Common myeloid progenitor, CD34-positive (primary cell): ENCODE measurements at regions not wholly inside any gene's neighbourhood (a gene's known extent, or its start where the extent isn't known, plus 50 kb on each side); places are given as distances from the start of the nearest gene placed in this dataset.

Source experiments
- CTCF ChIA-PET: fragments of 350-600 bp; sonication (Branson Sonifier 250); formaldehyde crosslinking; loops from one replicate; lab custom pipeline; 2021; ENCODE audit warnings: antibody characterized with exemption; lab: Charles Lee
- POLR2A ChIA-PET: fragments of 350-600 bp; sonication (Branson Sonifier 250); formaldehyde crosslinking; loops from one replicate; lab custom pipeline; 2021; ENCODE audit warnings: antibody characterized with exemption; lab: Charles Lee
- DNase-seq, 3 donors: peaks; one replicate each; pipeline versions ENCODE4 v3.0.0 to v3.0.0-alpha.2; 2013
- H3K27ac ChIP-seq, 2 experiments: 1 replicate in 1 of 2; 2 replicates in 1 of 2; pipeline ENCODE4 v1.7.0; 2013; ENCODE audit warnings: inconsistent platforms in 2 of 2, low read length in 2 of 2, mild to moderate bottlenecking in 2 of 2, low read depth in 1 of 2, moderate library complexity in 1 of 2; ENCODE audit not compliant: severe bottlenecking in 2 of 2, insufficient read depth in 1 of 2, poor library complexity in 1 of 2
- H3K27me3 ChIP-seq, 5 experiments: replicated peaks in 2 of 5; 1 replicate in 3 of 5; 2 replicates in 2 of 5; pipeline versions ENCODE4 v1.6.1 to v1.7.0; 2013; ENCODE audit warnings: low read length in 4 of 5, mild to moderate bottlenecking in 2 of 5, moderate library complexity in 2 of 5, inconsistent platforms in 1 of 5; ENCODE audit not compliant: insufficient read depth in 5 of 5, control insufficient read depth in 4 of 5
- H3K36me3 ChIP-seq, 4 experiments: 1 replicate in 2 of 4; 2 replicates in 2 of 4; pipeline versions ENCODE4 v1.6.1 to v1.7.0; 2013; ENCODE audit warnings: low read length in 3 of 4, control low read depth in 1 of 4, mild to moderate bottlenecking in 1 of 4; ENCODE audit not compliant: control insufficient read depth in 4 of 4, insufficient read depth in 4 of 4
- H3K4me1 ChIP-seq, 4 experiments: 1 replicate in 3 of 4; 2 replicates in 1 of 4; pipeline versions ENCODE4 v1.6.1 to v1.7.1; 2013; ENCODE audit warnings: low read length in 3 of 4, mild to moderate bottlenecking in 3 of 4, control low read depth in 1 of 4, inconsistent platforms in 1 of 4, moderate library complexity in 1 of 4; ENCODE audit not compliant: control insufficient read depth in 4 of 4, insufficient read depth in 4 of 4; ENCODE audit errors: control extremely low read depth in 1 of 4
- H3K4me3 ChIP-seq, 7 experiments: 1 replicate in 4 of 7; 2 replicates in 3 of 7; pipeline versions ENCODE4 v1.5.1 to v1.7.0; 2013; ENCODE audit warnings: mild to moderate bottlenecking in 7 of 7, low read length in 6 of 7, moderate library complexity in 6 of 7, inconsistent platforms in 2 of 7, low read depth in 2 of 7, control low read depth in 1 of 7; ENCODE audit not compliant: insufficient read depth in 4 of 7, control insufficient read depth in 1 of 7; ENCODE audit errors: extremely low read depth in 1 of 7
- H3K9me3 ChIP-seq, 5 experiments: 1 replicate in 4 of 5; 2 replicates in 1 of 5; pipeline versions ENCODE4 v1.6.1 to v1.7.1; 2013; ENCODE audit warnings: low read length in 4 of 5, mild to moderate bottlenecking in 2 of 5, inconsistent platforms in 1 of 5, low read depth in 1 of 5, moderate library complexity in 1 of 5; ENCODE audit not compliant: control insufficient read depth in 4 of 5, insufficient read depth in 2 of 5; ENCODE audit errors: control extremely low read depth in 1 of 5
- WGBS: methylation state at CpG from one replicate; pipeline ENCODE4 v1.1.5; 2013; ENCODE audit not compliant: insufficient coverage; 5-methylcytosine and 5-hydroxymethylcytosine counted together

GRCh38 chr2:144259332-144259731 is 260.6 kb downstream of the ZEB2 start:
- H3K4me1 ChIP-seq: peaks cover 0 to 8% (median 3%) of the 10 kb centered on the region in 4 experiments
- CTCF ChIA-PET: no interaction called here
- 100% methylated on average over 3 of the region's 6 CpGs for WGBS
- no peak overlapping the region for H3K27ac ChIP-seq
- no peaks in the 10 kb centered on the region for H3K27me3 ChIP-seq
- H3K9me3 ChIP-seq: peaks cover 1 to 33% (median 13%) of the 10 kb centered on the region in 5 experiments
- H3K36me3 ChIP-seq: peaks cover 0 to 7% (median under 1%) of the 10 kb centered on the region in 4 experiments
- DNase-seq: no peak
- H3K4me3 ChIP-seq: no peak overlapping the region
- POLR2A ChIA-PET: no interaction called here

- ChIA-PET POLR2A (no interaction called here), CTCF (no interaction called here)
Observed at GRCh38 chr2:144258154-144258553, 261.8 kb downstream of the ZEB2 start.

GRCh38 chr2:144256996-144257707 is 262.8 kb downstream of the ZEB2 start:
- H3K4me1 ChIP-seq: peaks cover 0 to 8% (median 3%) of the 10 kb centered on the region in 4 experiments
- H3K27ac ChIP-seq: no peak overlapping the region
- H3K27me3 ChIP-seq: no peaks in the 10 kb centered on the region
- no CpG with 5 or more reads among the region's 1 CpG for WGBS
- peak in 2 of 3 donors; percentile 28 to 46 for DNase-seq
- H3K9me3 ChIP-seq: peaks cover 6 to 52% (median 28%) of the 10 kb centered on the region in 5 experiments
- H3K36me3 ChIP-seq: peaks cover 0 to 7% (median 2%) of the 10 kb centered on the region in 4 experiments
- ChIA-PET POLR2A (no interaction called here), CTCF (interaction anchor here (1.3 kb wide), 1 partner anchor 15 kb away, joined by 3 read pairs; no protein-coding TSS in a partner anchor)
- no peak overlapping the region for H3K4me3 ChIP-seq

More at GRCh38 chr2:144258154-144258553, 261.8 kb downstream of the ZEB2 start:
- Histone ChIP-seq H3K27ac (no peak overlapping the region), H3K27me3 (no peaks in the 10 kb centered on the region), H3K9me3 (peaks cover 1 to 42% (median 22%) of the 10 kb centered on the region in 5 experiments), H3K4me1 (peaks cover 0 to 8% (median 3%) of the 10 kb centered on the region in 4 experiments), H3K4me3 (no peak overlapping the region), H3K36me3 (peaks cover 0 to 7% (median under 1%) of the 10 kb centered on the region in 4 experiments)
- DNase-seq: no peak
- WGBS: no CpG with 5 or more reads among the region's 2 CpGs

GRCh38 chr2:144254342-144255235 is 265.3 kb downstream of the ZEB2 start:
- 100% methylated on average over 2 of the region's 2 CpGs for WGBS
- DNase-seq: peak in 2 of 3 donors; percentile 21 to 46
- no peaks in the 10 kb centered on the region for H3K27me3 ChIP-seq
- H3K27ac ChIP-seq: no peak overlapping the region
- peaks cover 0 to 8% (median 3%) of the 10 kb centered on the region in 4 experiments for H3K4me1 ChIP-seq
- POLR2A ChIA-PET: no interaction called here
- H3K36me3 ChIP-seq: peaks cover 0 to 7% (median 3%) of the 10 kb centered on the region in 4 experiments
- H3K9me3 ChIP-seq: peaks cover 6 to 55% (median 28%) of the 10 kb centered on the region in 5 experiments
- CTCF ChIA-PET: interaction anchor here (1.2 kb wide), 1 partner anchor 12 kb away, joined by 5 read pairs; no protein-coding TSS in a partner anchor
- no peak overlapping the region for H3K4me3 ChIP-seq

- DNase-seq: no peak
- ChIA-PET CTCF (no interaction called here), POLR2A (no interaction called here)
- Histone ChIP-seq H3K4me3 (no peak overlapping the region), H3K36me3 (peaks cover 0 to 7% (median 2%) of the 10 kb centered on the region in 4 experiments), H3K27me3 (no peaks in the 10 kb centered on the region), H3K27ac (no peak overlapping the region), H3K4me1 (peaks cover 0 to 8% (median 3%) of the 10 kb centered on the region in 4 experiments), H3K9me3 (peaks cover 6 to 48% (median 23%) of the 10 kb centered on the region in 5 experiments)
- WGBS: 100% methylated on average over 3 of the region's 4 CpGs
Observed at GRCh38 chr2:144253743-144254142, 266.2 kb downstream of the ZEB2 start.

- ChIA-PET POLR2A (no interaction called here), CTCF (interaction anchor here (2.2 kb wide), 1 partner anchor 11 kb away, joined by 9 read pairs; no protein-coding TSS in a partner anchor)
- no peak overlapping the region for H3K27ac ChIP-seq
- H3K27me3 ChIP-seq: no peaks in the 10 kb centered on the region
- WGBS: no CpG with 5 or more reads among the region's 1 CpG
- no peak overlapping the region for H3K4me3 ChIP-seq
- peaks cover 0 to 8% (median 3%) of the 10 kb centered on the region in 4 experiments for H3K4me1 ChIP-seq
- no peak for DNase-seq
- H3K36me3 ChIP-seq: peaks cover 0 to 7% (median 2%) of the 10 kb centered on the region in 4 experiments
- H3K9me3 ChIP-seq: peaks cover 4 to 40% (median 22%) of the 10 kb centered on the region in 5 experiments
Observed at GRCh38 chr2:144252694-144253093, 267.2 kb downstream of the ZEB2 start.
